ENCODE measurements at regions not wholly inside any gene's neighbourhood (a gene's known extent, or its start where the extent isn't known, plus 50 kb on each side); places are given as distances from the start of the nearest gene placed in this dataset.

DNA sequence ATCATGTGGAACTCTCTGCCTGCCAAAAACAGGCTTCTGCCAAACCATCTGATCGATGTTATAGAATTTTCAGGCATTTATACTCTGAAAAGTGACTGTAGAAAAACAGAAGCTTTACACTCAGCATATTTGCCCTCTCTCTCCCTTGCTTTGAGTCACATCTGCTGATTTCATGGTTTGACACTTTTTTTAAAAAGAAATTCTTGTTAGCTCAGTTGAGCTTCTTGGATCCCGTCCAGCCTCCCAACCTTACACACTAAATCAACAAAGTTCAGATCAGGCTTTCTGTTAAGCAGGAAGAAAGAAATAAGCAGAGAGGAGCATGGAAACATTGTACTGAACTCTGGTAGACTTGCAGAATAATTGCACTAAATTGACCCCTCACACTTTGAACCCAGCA is 193.6 kb upstream of the SEL1L start:
- no peak for TF ChIP-seq JUND (IDR thresholded peaks at IDR 0.05; ENCODE audit: low read depth)
- in situ Hi-C loops (cut with HindIII; ENCODE audit: low pct_unique_long_range_greater_than_20kb, low sequenced_read_pairs), result no loop called here

GRCh38 chr14:81728447-81728846 is 194.8 kb upstream of the SEL1L start:
- in situ Hi-C loops (cut with HindIII; ENCODE audit: low pct_unique_long_range_greater_than_20kb, low sequenced_read_pairs), result no loop called here
- no peak for TF ChIP-seq JUND (IDR thresholded peaks at IDR 0.05; ENCODE audit: low read depth)
- DNase-seq (ENCODE audit: low read depth in 1 of 2, low spot score in 1 of 2), result no peak

More for the DNA sequence above, 193.6 kb upstream of the SEL1L start:
- no peak for DNase-seq (ENCODE audit: low read depth in 1 of 2, low spot score in 1 of 2)

DNA sequence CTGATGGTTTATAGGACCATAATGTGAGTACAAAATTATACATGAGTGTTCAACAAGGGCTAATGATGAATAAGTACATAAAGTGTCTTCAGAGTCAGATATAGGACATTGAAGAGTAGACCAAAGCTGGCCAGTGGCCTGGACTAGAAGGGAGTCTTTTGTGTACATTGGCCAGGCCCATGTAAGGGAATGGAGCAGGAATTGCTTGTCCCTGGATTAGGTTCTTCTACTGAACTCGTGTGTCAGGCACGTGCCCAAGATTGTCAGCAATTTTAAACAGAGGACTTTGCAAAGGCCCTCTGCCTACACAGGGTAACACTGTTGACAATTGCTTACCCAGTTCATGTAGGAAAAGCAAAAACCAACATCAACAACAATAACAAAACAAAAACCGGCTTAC is 196.0 kb upstream of the SEL1L start:
- in situ Hi-C loops (cut with HindIII; ENCODE audit: low pct_unique_long_range_greater_than_20kb, low sequenced_read_pairs), result no loop called here
- DNase-seq (ENCODE audit: low read depth in 1 of 2, low spot score in 1 of 2), result no peak
- TF ChIP-seq JUND (IDR thresholded peaks at IDR 0.05; ENCODE audit: low read depth), result no peak

GRCh38 chr14:81737938-81738337 is 204.3 kb upstream of the SEL1L start:
- no peak for TF ChIP-seq JUND (IDR thresholded peaks at IDR 0.05; ENCODE audit: low read depth)
- no peak for DNase-seq (ENCODE audit: low read depth in 1 of 2, low spot score in 1 of 2)
- in situ Hi-C loops (cut with HindIII; ENCODE audit: low pct_unique_long_range_greater_than_20kb, low sequenced_read_pairs), result no loop called here

GRCh38 chr14:81738946-81739659 is 205.4 kb upstream of the SEL1L start:
- no peak for DNase-seq (ENCODE audit: low read depth in 1 of 2, low spot score in 1 of 2)
- no peak for TF ChIP-seq JUND (IDR thresholded peaks at IDR 0.05; ENCODE audit: low read depth)
- in situ Hi-C loops (cut with HindIII; ENCODE audit: low pct_unique_long_range_greater_than_20kb, low sequenced_read_pairs), result no loop called here

GRCh38 chr14:81743605-81744004 is 210.0 kb upstream of the SEL1L start:
- DNase-seq (ENCODE audit: low read depth in 1 of 2, low spot score in 1 of 2), result no peak
- in situ Hi-C loops (cut with HindIII; ENCODE audit: low pct_unique_long_range_greater_than_20kb, low sequenced_read_pairs), result no loop called here
- no peak for TF ChIP-seq JUND (IDR thresholded peaks at IDR 0.05; ENCODE audit: low read depth)

GRCh38 chr14:81751198-81751597 is 217.5 kb upstream of the SEL1L start:
- TF ChIP-seq JUND (IDR thresholded peaks at IDR 0.05; ENCODE audit: low read depth), result no peak
- in situ Hi-C loops (cut with HindIII; ENCODE audit: low pct_unique_long_range_greater_than_20kb, low sequenced_read_pairs), result no loop called here
- no peak for DNase-seq (ENCODE audit: low read depth in 1 of 2, low spot score in 1 of 2)

DNA sequence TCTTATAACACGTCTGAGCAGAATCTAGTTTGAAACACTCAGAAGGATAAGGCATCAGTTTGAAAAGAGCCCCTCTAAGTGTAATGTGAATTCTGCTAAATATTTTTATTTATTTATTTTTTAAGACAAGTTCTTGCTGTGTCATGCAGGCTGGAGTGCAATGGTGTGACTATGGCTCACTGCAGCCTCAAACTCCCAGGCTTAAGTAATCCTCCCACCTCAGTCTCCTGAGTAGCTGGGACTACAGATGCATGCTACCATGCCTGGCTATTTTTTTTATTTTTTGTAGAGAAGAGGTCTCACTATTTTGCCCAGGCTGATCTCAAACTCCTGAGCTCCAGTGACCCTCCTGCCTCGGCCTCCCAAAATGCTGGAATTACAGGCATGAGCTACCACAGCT is 225.9 kb upstream of the SEL1L start:
- TF ChIP-seq JUND (IDR thresholded peaks at IDR 0.05; ENCODE audit: low read depth), result no peak
- DNase-seq (ENCODE audit: low read depth in 1 of 2, low spot score in 1 of 2), result no peak
- in situ Hi-C loops (cut with HindIII; ENCODE audit: low pct_unique_long_range_greater_than_20kb, low sequenced_read_pairs), result no loop called here

DNA sequence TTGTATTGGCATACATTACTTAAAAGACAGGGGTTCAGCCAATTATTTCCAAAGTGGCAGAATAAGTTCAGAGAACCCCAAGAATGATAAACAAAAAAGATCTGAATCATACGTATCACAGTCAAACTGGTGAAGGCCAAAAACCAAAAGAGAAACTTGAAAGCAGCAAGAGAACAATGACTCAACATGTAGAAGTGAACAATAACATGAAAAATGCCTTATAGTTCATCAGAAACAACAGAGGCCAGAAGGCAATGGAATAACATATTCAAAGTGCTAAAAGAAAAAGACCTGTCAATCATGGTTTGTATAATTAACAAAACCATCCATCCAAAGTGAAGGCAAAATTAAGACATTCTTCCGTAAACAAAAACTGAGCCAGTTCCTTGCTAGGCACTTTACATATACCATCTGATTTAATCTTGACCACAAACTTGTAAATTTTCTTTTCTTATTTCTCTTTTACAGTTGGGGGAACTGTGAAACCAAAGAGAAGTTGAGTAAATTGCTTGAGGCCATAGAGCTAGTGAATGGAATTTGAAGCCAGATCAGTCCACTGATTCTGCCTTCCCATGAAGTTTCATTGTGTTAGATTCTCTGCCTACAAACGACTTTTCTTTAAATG is 232.1 kb upstream of the SEL1L start:
- no peak for TF ChIP-seq JUND (IDR thresholded peaks at IDR 0.05; ENCODE audit: low read depth)
- in situ Hi-C loops (cut with HindIII; ENCODE audit: low pct_unique_long_range_greater_than_20kb, low sequenced_read_pairs), result no loop called here
- peak in 1 of 2 experiments; percentile 25 for DNase-seq (ENCODE audit: low read depth in 1 of 2, low spot score in 1 of 2)

- TF ChIP-seq JUND (IDR thresholded peaks at IDR 0.05; ENCODE audit: low read depth), result no peak
- in situ Hi-C loops (cut with HindIII; ENCODE audit: low pct_unique_long_range_greater_than_20kb, low sequenced_read_pairs), result no loop called here
- no peak for DNase-seq (ENCODE audit: low read depth in 1 of 2, low spot score in 1 of 2)
Observed at GRCh38 chr14:81766321-81766915, 232.8 kb upstream of the SEL1L start.

GRCh38 chr14:81767266-81767995 is 233.8 kb upstream of the SEL1L start:
- in situ Hi-C loops (cut with HindIII; ENCODE audit: low pct_unique_long_range_greater_than_20kb, low sequenced_read_pairs), result no loop called here
- TF ChIP-seq JUND (IDR thresholded peaks at IDR 0.05; ENCODE audit: low read depth), result no peak
- DNase-seq (ENCODE audit: low read depth in 1 of 2, low spot score in 1 of 2), result no peak

- no peak for TF ChIP-seq JUND (IDR thresholded peaks at IDR 0.05; ENCODE audit: low read depth)
- in situ Hi-C loops (cut with HindIII; ENCODE audit: low pct_unique_long_range_greater_than_20kb, low sequenced_read_pairs), result no loop called here
- no peak for DNase-seq (ENCODE audit: low read depth in 1 of 2, low spot score in 1 of 2)
Observed at GRCh38 chr14:81771651-81772275, 238.1 kb upstream of the SEL1L start.

Data from T47D (cell line).